ENCODE measurements at regions not wholly inside any gene's neighbourhood (a gene's known extent, or its start where the extent isn't known, plus 50 kb on each side); places are given as distances from the start of the nearest gene placed in this dataset.

DNA sequence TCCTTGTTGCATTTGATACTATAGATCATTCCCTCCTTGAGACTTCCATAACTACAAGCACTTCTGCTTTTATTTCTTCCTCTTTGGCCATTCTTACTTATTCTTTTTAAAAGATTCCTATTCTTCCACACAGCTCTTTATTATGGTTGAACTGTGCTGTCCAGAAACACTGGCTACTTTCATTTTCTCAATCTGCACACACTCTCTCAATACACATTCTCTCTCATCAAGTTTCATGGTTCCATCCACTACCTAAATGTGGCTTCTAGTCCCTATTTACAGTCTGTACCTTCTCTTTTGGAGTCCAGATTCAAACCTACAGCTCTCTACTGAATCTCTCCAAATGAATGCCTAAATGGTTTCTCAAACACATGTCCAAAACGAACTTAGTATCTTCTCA is 214.3 kb upstream of the RSPO3 start:
- DNase-seq (ENCODE audit: low read depth), result no peak

DNA sequence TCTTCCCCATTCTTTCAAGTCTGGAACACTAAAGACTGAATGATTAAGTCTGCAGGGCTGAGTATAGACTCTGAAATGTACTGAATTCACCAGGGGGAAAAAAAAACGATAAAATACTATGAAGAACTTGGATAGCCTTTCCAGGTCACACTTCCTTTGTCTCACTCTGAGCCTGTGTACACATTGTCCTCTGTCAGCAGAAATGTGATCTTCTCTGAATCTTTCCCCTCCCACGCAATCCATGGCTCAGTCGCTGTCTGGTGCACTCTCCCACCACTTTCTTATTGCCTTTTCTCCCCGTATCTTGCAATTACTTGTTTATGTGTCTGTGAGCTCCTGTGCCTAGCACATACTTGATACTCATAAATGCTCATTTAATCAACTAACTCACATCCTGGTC is 212.6 kb upstream of the RSPO3 start:
- no peak for DNase-seq (ENCODE audit: low read depth)

DNA sequence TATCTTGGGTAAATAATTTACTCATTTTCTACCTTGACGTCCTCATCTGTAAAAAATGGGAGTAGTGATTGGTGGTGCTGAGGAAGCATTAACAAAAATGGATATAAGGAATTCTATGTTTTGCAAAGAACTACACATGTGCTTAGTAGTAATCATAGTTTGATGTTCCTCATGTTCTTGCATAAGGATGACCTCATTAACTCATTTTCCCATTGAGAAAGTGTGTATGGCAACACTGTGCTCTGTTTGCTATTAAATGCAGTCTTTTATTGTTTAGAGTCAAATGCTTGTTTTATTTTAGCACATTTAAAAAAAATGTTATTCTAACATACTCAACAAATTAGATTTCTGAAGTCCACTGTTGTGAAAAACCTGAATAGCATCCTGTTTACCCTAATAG is 211.2 kb upstream of the RSPO3 start:
- no peak for DNase-seq (ENCODE audit: low read depth)

DNA sequence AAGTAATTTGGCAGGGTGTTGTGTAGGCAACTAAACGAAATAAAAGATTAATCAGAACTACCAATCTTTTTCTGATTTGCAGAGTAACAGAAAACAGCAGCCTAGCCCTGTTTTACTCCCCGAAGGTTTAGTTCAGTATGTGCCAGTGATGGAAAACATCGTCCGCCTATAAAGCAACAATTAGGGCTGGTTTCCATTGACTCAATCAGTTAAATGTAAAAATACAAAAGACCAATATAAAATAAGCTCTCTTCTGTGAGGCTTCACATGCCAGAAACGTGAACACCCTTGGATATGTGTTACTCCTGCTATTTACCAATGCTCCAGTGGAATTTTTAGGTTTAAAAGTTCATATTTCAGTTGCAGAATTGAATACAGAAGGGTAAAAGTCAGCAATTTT is 210.5 kb upstream of the RSPO3 start:
- DNase-seq (ENCODE audit: low read depth), result no peak

DNA sequence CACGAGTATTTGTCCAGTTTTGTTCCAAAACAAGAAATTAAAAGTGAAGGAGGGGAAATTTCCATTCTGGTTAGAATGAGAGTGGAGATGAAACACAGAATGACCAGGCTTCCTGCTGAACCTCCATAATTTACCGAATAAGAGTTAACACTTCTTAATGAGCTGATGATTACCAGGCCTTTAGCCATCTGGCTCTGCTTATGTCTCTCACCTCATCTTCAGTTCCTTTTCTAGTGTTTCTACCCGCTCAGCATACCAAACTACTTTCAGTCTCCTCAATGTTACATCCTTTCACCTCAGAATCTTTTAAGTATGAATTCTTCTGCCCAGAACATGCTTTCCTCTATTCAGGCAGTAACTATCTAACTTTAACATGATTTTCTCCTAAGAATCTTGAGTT is 209.0 kb upstream of the RSPO3 start:
- no peak for DNase-seq (ENCODE audit: low read depth)

DNA sequence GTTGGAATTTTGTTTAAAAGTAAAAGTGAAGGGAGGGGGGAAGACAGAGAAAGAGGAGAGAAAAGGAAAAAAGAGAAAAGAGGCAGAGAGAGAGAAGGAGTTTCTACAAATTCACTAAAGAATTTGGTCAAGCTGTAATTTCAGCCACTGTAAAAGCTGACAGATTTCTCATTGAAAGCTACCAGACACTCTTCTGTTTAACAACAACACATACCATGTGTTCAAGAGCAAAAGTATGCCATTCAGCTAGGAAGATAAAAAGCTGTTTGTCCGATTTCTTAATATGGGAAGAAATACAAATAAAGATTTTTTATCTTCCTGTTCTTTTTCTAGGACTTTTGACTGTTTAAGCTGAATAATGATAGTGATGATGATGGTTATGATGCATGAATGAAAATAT is 204.8 kb upstream of the RSPO3 start:
- no peak for DNase-seq (ENCODE audit: low read depth)

DNA sequence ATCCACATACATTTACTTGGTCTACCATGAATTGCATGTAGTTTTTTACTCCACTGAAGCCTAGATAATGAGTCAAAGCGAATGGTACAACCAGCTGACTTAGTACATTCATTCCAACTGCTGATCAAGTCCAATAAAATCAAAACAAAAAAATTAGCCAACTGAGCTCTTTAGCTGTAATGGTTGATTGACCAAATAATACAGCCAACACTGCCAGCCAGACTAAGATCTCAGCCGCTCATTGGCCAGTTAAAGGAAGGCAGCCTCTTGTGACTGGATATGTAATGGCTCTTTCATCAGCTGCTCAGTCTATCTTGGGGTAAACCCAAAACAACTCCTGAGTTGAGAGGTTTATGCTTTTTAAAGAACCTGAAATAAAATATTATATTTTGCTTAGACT is 204.3 kb upstream of the RSPO3 start:
- no peak for DNase-seq (ENCODE audit: low read depth)

DNA sequence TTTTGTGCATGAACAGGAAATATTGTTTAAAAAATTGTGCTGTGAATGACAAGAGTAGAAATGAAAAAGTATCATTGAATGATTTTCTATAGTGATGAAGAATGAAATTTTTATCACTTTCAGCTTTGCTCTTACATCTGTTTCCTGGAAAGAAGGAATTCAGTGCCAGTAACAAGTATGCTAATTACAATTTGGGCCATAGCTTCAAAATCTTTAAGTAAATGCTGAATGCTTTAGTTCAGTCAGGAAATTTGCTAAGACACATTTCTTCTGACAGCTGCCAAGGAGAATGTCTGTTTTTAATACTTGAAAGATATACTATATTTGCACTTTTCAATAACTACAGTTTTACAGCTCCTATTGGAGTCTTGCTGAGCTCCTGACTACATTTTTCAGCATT is 203.7 kb upstream of the RSPO3 start:
- no peak for DNase-seq (ENCODE audit: low read depth)

DNA sequence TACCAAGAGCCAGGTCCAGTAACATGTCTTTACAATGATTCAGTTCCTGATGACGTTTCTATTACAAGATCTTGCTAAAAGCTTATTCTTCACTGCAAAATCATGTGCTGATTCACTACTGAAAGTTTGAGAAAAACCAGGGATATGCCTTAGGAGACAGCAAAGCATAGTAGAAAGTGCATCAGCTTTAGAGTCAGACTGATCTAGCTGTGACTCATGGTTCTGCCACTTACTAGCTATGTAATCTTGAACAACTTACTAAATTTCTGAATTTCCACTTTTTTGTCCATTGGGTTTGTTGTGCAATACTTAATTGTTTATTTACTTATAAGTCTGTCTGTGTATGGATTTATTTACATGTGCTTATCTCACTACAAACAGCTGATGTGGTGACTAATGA is 198.5 kb upstream of the RSPO3 start:
- peak; percentile 93 for DNase-seq (ENCODE audit: low read depth)

DNA sequence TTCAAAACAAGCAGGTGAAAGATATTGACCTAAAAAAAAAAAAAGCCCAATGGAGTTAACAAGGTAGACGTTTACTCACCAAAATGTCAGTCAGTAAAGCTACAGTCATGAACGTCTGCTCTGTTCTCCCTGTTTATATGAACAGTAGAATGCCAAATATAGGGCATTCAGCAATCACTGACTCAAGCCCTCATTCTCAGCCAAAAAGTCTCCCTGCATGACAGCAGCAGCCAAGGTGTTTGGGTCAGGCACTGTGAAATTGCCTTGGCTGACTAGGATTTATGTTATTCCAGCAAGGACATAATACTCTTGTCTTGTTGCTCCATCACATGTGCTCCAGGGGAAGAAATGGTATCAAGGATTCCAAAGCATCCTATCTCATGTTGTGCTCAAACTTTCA is 194.7 kb upstream of the RSPO3 start:
- DNase-seq (ENCODE audit: low read depth), result no peak

DNA sequence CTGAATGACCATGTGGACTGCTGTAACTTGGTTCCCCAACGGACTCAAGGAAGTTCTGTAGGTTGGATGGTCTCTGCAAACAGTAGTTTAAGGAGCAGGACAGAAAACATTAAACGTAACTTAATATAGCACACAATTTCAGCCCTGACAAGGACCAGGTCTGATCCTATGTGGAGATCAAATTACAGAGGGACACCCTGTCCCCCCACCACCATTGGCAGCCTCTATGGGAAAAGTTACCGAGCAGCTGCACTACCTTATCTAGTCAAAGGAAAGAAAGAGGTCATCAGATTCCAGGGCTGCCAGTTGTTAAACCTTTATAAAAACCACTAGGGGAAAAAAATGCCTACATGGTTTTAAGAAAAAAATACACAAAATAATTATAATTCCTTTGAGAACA is 191.5 kb upstream of the RSPO3 start:
- no peak for DNase-seq (ENCODE audit: low read depth)

DNA sequence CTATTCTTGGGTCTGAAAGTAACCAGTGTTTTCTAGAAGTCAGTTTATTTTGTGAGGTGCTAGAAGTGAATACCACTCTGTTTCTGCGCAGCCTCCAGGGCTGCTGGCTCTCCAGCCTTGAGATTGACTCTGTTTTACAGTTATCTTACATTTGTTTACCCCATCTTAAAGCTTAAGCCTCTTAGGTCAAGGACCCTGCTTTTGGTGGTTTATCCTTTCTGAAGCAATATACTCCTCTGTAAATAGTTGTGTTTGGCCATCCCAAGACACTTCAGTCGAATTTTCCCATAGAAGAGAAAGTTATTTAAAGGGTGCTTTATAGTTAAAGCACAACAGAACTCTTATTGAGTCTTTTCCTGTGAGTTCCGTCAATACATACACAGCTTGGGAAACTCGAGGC is 190.6 kb upstream of the RSPO3 start:
- no peak for DNase-seq (ENCODE audit: low read depth)

DNA sequence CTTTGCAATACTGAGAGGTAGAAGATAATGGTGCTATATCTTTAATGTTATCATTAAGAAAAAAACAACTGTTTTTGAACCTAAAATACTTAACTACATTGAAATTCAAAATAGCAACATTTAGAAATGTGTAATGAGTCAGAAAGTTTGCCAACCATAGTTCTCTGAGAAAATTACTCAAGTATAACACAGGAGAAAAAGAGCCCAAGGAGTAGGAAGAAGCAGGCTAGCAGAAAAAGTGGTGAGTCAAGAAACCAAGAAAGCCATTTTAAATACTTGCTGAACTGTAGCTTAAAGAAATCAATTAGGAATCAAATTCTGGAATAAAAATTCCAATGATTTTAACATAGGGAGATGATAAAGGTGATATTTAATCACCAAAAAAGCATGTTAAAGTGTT is 181.0 kb upstream of the RSPO3 start:
- DNase-seq (ENCODE audit: low read depth), result no peak

DNA sequence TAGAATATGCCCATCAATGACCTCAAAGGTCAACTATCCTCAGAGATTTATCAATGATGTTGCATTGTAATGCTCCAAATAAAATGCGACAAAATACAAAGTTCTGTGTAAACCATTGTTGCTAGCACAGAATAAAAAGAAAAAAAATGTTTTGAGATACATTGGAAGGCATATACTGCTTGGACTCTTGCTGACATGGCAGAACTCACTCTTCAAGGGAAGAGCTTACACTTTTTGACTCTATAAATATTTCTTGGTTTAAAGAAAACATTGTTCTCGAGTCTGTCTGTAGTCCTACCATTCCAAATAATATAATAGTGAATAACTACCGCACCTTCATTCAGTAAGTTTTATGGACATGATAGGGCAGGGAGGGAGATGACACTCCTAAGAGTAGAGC is 178.7 kb upstream of the RSPO3 start:
- no peak for DNase-seq (ENCODE audit: low read depth)

DNA sequence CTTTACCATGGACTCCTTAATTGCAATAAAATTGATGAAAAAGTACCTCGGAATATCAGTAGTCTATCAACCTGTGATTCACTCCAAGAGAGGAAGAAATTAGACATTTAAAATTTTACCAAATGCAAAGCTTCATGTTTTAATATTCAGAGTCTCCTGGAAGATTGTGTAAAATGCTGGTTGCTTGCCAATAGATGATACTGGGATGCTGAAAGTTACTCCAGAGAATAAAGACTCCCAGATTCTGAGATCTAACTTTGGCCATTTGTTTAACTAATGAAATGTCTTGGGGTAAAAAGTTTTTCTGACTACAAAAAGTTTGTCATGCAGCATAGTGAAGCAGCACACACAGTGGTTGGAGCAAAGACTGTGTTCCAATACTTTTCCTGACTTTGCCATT is 176.7 kb upstream of the RSPO3 start:
- peak; percentile 7 for DNase-seq (ENCODE audit: low read depth)

DNA sequence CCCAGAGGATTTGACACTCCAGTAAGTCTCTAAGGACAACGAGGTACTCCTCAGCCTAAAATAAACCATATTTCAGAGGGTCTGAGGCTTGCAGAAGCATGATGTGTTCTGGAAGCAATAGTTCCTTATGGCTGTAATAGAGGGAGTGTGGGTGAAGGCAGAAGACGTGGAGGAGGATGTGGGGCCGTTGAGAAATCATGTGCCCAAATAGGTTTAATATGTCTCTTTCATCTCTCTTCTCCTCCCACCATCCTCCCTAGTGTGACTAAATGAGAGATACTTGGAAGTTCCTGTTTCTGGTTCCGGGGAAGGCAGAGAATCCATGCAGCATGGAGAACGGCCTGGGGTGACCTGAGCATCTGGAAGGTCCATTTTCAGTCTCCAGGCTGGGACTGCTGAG is 174.0 kb upstream of the RSPO3 start:
- DNase-seq (ENCODE audit: low read depth), result no peak

DNA sequence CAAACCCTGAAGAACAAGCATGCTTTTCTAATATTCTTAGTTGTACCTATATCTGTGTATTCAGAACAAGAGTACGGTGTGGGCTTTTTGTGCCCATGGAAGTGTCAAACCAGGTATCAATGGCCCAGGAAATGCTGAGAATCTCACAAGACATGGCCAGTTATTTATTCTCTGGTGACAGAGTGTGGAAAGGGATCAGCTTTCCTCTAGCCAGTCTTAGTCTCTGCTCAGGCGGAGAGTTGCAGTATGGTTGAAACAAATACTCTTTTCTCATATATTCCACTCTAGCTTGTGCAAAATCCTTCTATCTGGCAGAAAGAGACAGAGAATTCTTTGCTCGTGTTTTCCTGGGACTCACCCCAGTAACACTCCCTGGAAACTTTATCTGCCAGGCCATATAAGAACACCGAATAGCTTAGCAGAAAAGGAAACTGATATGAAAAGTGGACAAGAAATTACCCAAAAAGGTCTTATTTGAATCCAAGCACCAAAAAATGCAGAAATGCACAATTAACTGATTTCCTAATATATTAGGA is 173.3 kb upstream of the RSPO3 start:
- DNase-seq (ENCODE audit: low read depth), result no peak

DNA sequence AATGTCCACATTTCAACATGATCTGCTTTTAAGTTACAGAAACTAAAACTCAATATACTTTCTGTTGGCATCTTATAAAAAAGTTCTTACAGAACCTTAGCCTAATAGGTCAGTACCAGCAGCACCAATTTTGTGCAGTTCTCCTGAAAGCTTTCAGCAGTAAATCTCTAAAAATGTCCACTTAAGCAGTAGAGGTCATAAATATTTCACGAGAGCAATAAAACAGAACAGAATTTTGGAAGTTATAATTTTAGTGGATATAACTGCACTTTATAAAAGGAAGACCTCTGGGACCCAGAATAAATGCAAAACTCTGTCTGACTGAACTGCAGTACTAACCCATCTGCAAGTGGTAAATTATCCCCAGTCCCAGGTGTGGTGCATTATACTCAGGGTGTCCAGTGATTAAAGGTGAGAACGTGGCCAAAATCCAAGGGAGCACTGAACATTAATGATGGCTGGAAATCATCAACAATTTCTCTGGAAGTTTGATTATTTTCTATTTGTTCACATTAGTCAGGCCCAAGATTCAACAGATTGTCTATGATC is 172.6 kb upstream of the RSPO3 start:
- DNase-seq (ENCODE audit: low read depth), result no peak

DNA sequence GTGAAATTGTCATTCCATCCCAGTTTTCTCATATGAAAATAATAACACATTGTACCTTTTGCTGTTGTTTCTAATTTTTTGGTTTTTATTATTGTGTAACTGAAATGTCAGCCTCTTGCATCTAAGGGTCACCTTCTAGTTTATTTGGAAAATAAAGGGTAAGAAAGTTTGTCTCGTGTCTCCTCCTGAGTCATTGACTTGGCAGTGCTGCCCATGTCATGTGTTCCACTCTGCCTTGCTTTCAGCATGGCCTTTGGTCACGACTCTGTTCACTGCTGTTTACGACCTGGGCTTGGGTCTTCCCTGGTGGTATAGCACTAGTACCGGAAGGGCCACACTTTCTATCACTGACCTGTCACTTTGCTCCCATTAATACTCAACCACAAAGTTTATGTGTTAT is 171.4 kb upstream of the RSPO3 start:
- peak; percentile 53 for DNase-seq (ENCODE audit: low read depth)

DNA sequence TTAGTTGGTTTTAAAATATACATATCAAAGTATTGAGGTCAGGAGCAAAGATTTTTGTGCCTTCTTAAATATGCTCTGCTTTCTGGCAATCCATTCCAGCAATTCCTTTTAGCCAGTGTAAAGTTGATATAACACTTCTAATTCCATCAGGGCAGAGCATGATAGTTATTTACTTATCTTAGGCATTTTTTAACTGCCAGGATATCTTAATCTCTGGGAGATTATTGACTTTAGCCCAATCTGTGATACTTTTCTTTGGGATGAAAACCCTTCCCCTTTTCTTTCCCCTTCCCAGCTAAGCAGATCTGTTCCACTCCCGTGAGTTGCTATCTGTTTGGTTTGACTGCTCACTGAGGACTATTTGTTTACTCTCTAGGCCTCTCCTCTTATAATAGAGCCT is 168.7 kb upstream of the RSPO3 start:
- no peak for DNase-seq (ENCODE audit: low read depth)

DNA sequence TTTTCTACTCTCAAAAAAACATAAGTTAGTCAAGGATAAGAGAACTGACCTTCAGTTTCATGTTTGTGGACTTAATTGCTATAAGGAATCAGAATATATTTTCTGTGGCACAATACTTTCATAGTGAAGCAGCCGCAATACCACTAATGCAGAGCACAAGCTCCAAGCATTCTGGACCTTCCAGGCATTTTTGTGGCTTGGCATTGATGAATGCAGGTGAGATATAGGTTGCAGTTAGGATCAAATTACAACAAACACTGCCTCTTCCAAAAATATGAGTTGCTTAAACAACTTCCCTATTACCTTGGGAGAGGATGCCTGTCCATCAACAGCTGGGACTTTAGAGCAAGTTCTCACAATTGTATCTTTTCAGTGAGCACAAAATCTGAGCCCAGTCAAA is 162.8 kb upstream of the RSPO3 start:
- no peak for DNase-seq (ENCODE audit: low read depth)

DNA sequence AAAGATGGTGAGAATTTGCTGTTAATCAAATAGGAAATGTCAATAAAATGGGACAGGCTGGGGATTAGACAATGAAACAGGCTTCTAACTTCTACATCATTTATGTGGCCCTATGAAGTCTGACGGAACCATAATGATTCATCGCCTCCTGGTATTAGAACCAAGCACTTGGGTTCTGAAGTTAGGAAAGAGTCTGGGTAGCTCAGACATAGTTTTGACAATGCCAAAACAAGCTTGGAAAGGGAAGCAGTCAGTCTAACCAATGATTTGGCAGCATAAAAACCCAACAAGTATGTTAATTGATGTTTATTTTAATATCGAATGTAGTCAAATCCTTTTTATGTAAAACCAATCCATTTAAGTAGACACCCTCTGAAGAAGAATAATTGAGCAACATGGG is 160.8 kb upstream of the RSPO3 start:
- DNase-seq (ENCODE audit: low read depth), result peak; percentile 65

DNA sequence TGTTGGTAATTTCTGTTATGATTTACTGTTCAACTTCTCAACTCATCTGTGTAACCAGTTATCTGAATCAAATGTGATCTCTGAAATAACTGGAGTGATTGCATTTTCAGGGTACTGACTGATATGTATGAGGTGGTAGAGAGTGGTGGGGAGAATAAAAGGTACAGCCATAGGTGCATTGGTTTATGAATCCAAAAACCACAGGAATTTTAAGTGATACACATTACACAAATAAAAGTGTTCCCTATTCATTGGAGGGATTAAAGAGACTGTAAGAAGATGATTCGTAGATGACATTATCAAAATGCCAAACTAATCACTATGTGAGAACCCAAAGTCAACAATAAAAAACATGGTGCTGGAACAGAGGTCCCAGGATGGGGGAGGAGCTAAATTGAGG is 158.7 kb upstream of the RSPO3 start:
- DNase-seq (ENCODE audit: low read depth), result no peak

DNA sequence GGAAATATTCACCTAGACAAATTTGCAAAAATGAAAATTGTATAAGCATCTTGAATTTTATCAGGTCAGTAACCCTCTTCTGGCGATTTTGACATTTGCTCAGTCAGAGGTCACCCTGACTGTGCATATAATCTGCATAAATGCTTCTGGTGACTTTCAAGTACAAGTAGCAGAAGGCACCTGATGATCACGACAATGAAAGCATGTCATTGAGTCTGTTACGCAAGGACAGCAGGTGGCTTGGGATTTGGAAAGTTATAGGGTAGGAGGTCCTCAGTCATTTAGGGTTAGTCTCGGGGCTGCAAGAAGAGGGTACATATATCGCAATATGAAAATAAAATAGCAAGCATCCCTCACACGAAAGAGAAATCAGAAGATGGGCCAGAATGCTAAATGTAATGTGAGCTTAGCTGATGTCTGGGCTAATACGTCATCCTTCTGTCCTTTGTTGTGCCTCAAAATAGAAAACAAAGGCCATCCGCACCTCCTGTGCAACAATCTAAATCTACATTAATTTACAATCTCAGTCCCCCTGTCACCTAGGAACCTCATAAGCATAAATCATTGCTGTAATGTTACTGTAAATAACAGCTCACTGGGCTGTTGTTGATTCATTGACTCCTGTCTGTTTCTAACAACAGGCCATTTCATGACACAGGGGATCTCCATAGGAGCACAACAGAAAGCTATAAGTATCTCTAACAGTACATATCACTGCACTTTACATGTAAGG is 155.2 kb upstream of the RSPO3 start:
- DNase-seq (ENCODE audit: low read depth), result no peak

All from fibroblast of gingiva (primary cell).